HepG2 (cell line): ENCODE measurements at regions not wholly inside any gene's neighbourhood (a gene's known extent, or its start where the extent isn't known, plus 50 kb on each side); places are given as distances from the start of the nearest gene placed in this dataset.

Experiments used
- ATAC-seq: fragments of 200-7000 bp; cut with Tn5 transposase; 3 replicates; pipeline ENCODE4 v1.9.1; 2020; ENCODE audit warnings: mild to moderate bottlenecking, moderate library complexity
- BruUV-seq: library from RNA; stranded (reverse); fragments of 400-500 nt; replicated peaks from 2 replicates; lab custom pipeline; 2021; lab: Mats Ljungman, UMichigan
- CTCF ChIA-PET: fragments of 300-600 bp; formaldehyde crosslinking; extraction: SDS; loops from one replicate; lab custom pipeline; 2021; ENCODE audit warnings: low total read pairs, inconsistent platforms, low intra/inter-chr PET ratio; lab: Yijun Ruan, JAX
- POLR2A ChIA-PET: fragments of 350-600 bp; sonication (Branson Sonifier 250); formaldehyde crosslinking; loops from one replicate; lab custom pipeline; 2020; ENCODE audit warnings: antibody characterized with exemption, inconsistent platforms; lab: Yijun Ruan, JAX
- DNase-seq: peaks from one replicate; pipeline ENCODE4 v3.0.0-alpha.2; 2015; ENCODE audit warnings: low spot score
- FAIRE-seq: peaks from 3 replicates; lab custom pipeline; 2011; peaks lifted over from hg19 to GRCh38; lab: Jason Lieb, UNC
- H2AFZ ChIP-seq: one replicate; pipeline ENCODE4 v1.6.1; 2011; ENCODE audit warnings: low read length, inconsistent platforms
- H3K27ac ChIP-seq: fragments of 300-600 bp; 3 replicates; pipeline ENCODE4 v1.8.0; 2011; ENCODE audit warnings: mixed run types, mild to moderate bottlenecking, mixed read lengths, low read length, inconsistent platforms; ENCODE audit not compliant: insufficient read depth; ENCODE audit errors: extremely low read length
- H3K27me3 ChIP-seq, 2 experiments: fragments of 200-600 bp in 1 of 2; 2 replicates in 1 of 2; 3 replicates in 1 of 2; pipeline versions ENCODE4 v1.6.0 to v1.8.0; 2011; ENCODE audit warnings: low read length in 2 of 2, mild to moderate bottlenecking in 2 of 2, moderate library complexity in 2 of 2, inconsistent platforms in 1 of 2; ENCODE audit not compliant: insufficient read depth in 2 of 2, control insufficient read depth in 1 of 2
- H3K36me3 ChIP-seq, 2 experiments: fragments of 200-600 bp in 1 of 2; replicated peaks in 1 of 2; 2 replicates in 1 of 2; 3 replicates in 1 of 2; pipeline versions ENCODE4 v1.5.1 to v1.8.0; 2011; ENCODE audit warnings: low read length in 2 of 2, inconsistent platforms in 1 of 2; ENCODE audit not compliant: insufficient read depth in 2 of 2, control insufficient read depth in 1 of 2
- H3K4me1 ChIP-seq: 2 replicates; pipeline ENCODE4 v1.5.1; 2012; ENCODE audit warnings: low read length, inconsistent platforms; ENCODE audit not compliant: insufficient read depth
- H3K4me2 ChIP-seq: 2 replicates; pipeline ENCODE4 v1.6.0; 2011; ENCODE audit warnings: low read depth, low read length, inconsistent platforms
- H3K4me3 ChIP-seq, 3 experiments: fragments of 200-600 bp in 1 of 3; sonication (generic), shearing (Covaris generic) in 1 of 3; replicated peaks in 1 of 3; 2 replicates each; pipeline ENCODE4 v1.5.1; 2011 to 2016; ENCODE audit warnings: low read length in 3 of 3, inconsistent platforms in 2 of 3, low read depth in 2 of 3, mild to moderate bottlenecking in 2 of 3, control low read depth in 1 of 3, mixed read lengths in 1 of 3; ENCODE audit not compliant: insufficient read depth in 1 of 3
- H3K79me2 ChIP-seq: one replicate; pipeline ENCODE4 v1.6.1; 2011; ENCODE audit warnings: low read length, inconsistent platforms; ENCODE audit not compliant: insufficient read depth
- H3K9ac ChIP-seq: 2 replicates; pipeline ENCODE4 v1.6.0; 2011; ENCODE audit warnings: mild to moderate bottlenecking, low read depth, low read length, inconsistent platforms; ENCODE audit not compliant: insufficient read depth
- H3K9me3 ChIP-seq: 2 replicates; pipeline ENCODE4 v1.5.1; 2012; ENCODE audit warnings: mild to moderate bottlenecking, low read length
- H4K20me1 ChIP-seq: 2 replicates; pipeline ENCODE4 v1.6.0; 2011; ENCODE audit warnings: inconsistent platforms, mild to moderate bottlenecking, low read length, moderate library complexity; ENCODE audit not compliant: insufficient read depth
- E2F5 ChIP-seq: sonication (generic); formaldehyde crosslinking; conservative IDR thresholded peaks from 2 replicates; pipeline ENCODE4 v1.4.0; 2020; ENCODE audit warnings: missing genetic modification reagents
- ETV5 ChIP-seq: IDR thresholded peaks from 2 replicates; pipeline ENCODE4 v1.6.1; 2018; ENCODE audit warnings: missing biosample characterization, missing genetic modification reagents, inconsistent platforms, borderline replicate concordance
- GTF2F1 ChIP-seq: fragments of 150-350 bp; IDR thresholded peaks from 2 replicates; pipeline ENCODE4 v1.6.1; 2014; ENCODE audit warnings: low read length
- HBP1 ChIP-seq: IDR thresholded peaks from 2 replicates; pipeline ENCODE4 v1.6.1; 2016; ENCODE audit warnings: low read depth, control low read depth
- HNRNPK ChIP-seq: fragments of 200-400 bp; formaldehyde crosslinking; IDR thresholded peaks from 2 replicates; pipeline ENCODE4 v1.6.1; 2018; ENCODE audit warnings: low read length, low read depth, moderate library complexity, mild to moderate bottlenecking; ENCODE audit not compliant: poor library complexity, severe bottlenecking
- JUND ChIP-seq: sonication (generic); formaldehyde crosslinking; IDR thresholded peaks from 2 replicates; pipeline ENCODE4 v1.8.0; 2022; ENCODE audit warnings: mild to moderate bottlenecking, missing genetic modification reagents
- MAX ChIP-seq: IDR thresholded peaks from 2 replicates; pipeline ENCODE4 v1.6.1; 2012; ENCODE audit warnings: inconsistent platforms
- MEIS1 ChIP-seq: sonication (generic); formaldehyde crosslinking; IDR thresholded peaks from 2 replicates; pipeline ENCODE4 v1.9.0; 2021; ENCODE audit warnings: mild to moderate bottlenecking, missing genetic modification reagents, moderate library complexity, borderline replicate concordance
- PATZ1 ChIP-seq: sonication (generic); formaldehyde crosslinking; IDR thresholded peaks from 2 replicates; pipeline ENCODE4 v1.4.0; 2020; ENCODE audit warnings: missing genetic modification reagents
- PAWR ChIP-seq: sonication (generic); formaldehyde crosslinking; IDR thresholded peaks from 2 replicates; pipeline ENCODE4 v1.4.0; 2020; ENCODE audit warnings: missing genetic modification reagents, mild to moderate bottlenecking, borderline replicate concordance
- RARA ChIP-seq: IDR thresholded peaks from 2 replicates; pipeline ENCODE4 v1.6.1; 2016; ENCODE audit warnings: missing genetic modification reagents, missing compliant biosample characterization
- SP140L ChIP-seq: sonication (generic); formaldehyde crosslinking; IDR thresholded peaks from 2 replicates; pipeline ENCODE4 v1.4.0; 2020; ENCODE audit warnings: missing genetic modification reagents, borderline replicate concordance
- TERF1 ChIP-seq: sonication (generic); formaldehyde crosslinking; IDR thresholded peaks from 2 replicates; pipeline ENCODE4 v1.8.0; 2022; ENCODE audit warnings: mild to moderate bottlenecking, missing genetic modification reagents, moderate library complexity
- ZIK1 ChIP-seq: sonication (generic); formaldehyde crosslinking; IDR thresholded peaks from 2 replicates; pipeline ENCODE4 v1.5.0; 2020; ENCODE audit warnings: mild to moderate bottlenecking, low read depth, missing genetic modification reagents, borderline replicate concordance
- ZNF160 ChIP-seq: sonication (generic); formaldehyde crosslinking; IDR thresholded peaks from 2 replicates; pipeline ENCODE4 v1.8.0; 2022; ENCODE audit warnings: mild to moderate bottlenecking, inconsistent platforms, missing genetic modification reagents
- ZNF256 ChIP-seq: sonication (generic); formaldehyde crosslinking; conservative IDR thresholded peaks from 2 replicates; pipeline ENCODE4 v1.4.0; 2020; ENCODE audit warnings: missing genetic modification reagents
- ZNF569 ChIP-seq: sonication (generic); formaldehyde crosslinking; IDR thresholded peaks from 2 replicates; pipeline ENCODE4 v1.5.0; 2020; ENCODE audit warnings: mild to moderate bottlenecking, missing genetic modification reagents, moderate library complexity, borderline replicate concordance
- ZNF703 ChIP-seq: sonication (generic); formaldehyde crosslinking; IDR thresholded peaks from 2 replicates; pipeline ENCODE4 v1.5.1; 2020; ENCODE audit warnings: missing genetic modification reagents, mild to moderate bottlenecking, moderate library complexity, borderline replicate concordance
- ZSCAN30 ChIP-seq: sonication (generic); formaldehyde crosslinking; IDR thresholded peaks from 2 replicates; pipeline ENCODE4 v1.5.0; 2020; ENCODE audit warnings: mild to moderate bottlenecking, missing genetic modification reagents
- WGBS: methylation state at CpG from one replicate; pipeline ENCODE4 v1.1.6; 2017; ENCODE audit warnings: low lambda C conversion rate; 5-methylcytosine and 5-hydroxymethylcytosine counted together
- in situ Hi-C: cut with HindIII; loops from 2 replicates; pipeline ENCODE4 v1.10.0; 2017; ENCODE audit warnings: low pct_unique_long_range_greater_than_20kb; ENCODE audit not compliant: extremely low pct_ligation_motif_present
- intact Hi-C: fragments of 100-400 bp; cut with micrococcal nuclease; formaldehyde crosslinking; loops from one replicate; pipeline ENCODE4 v1.10.0; 2022; ENCODE audit not compliant: unreplicated experiment

GRCh38 chr5:162956570-162956969 lies 480.8 kb upstream of the CCNG1 start:
- no peak for ATAC-seq

More at GRCh38 chr5:162956570-162956969, 480.8 kb upstream of the CCNG1 start:
- Histone ChIP-seq H3K27me3 (no peaks in the 10 kb centered on the region), H4K20me1 (no peaks in the 10 kb centered on the region), H3K36me3 (no peaks in the 10 kb centered on the region), H3K79me2 (no peaks in the 10 kb centered on the region), H2AFZ (no peak overlapping the region), H3K4me3 (no peak overlapping the region), H3K9me3 (peaks cover 59% of the 10 kb centered on the region), H3K27ac (no peak overlapping the region), H3K4me1 (no peaks in the 10 kb centered on the region), H3K9ac (no peak overlapping the region), H3K4me2 (no peak overlapping the region)
- DNase-seq (no peak), FAIRE-seq (no peak)
- 0% methylated on average over 1 of the region's 1 CpG for WGBS
- ChIA-PET POLR2A (no interaction called here), CTCF (no interaction called here)
- TF ChIP-seq MEIS1 (CRISPR knock-in tag), result no peak
- TF ChIP-seq TERF1, result no peak
- TF ChIP-seq ZNF569 (CRISPR knock-in tag), result no peak
- TF ChIP-seq SP140L (CRISPR knock-in tag), result no peak
- TF ChIP-seq E2F5 (CRISPR knock-in tag), result no peak
- TF ChIP-seq PAWR (CRISPR knock-in tag), result no peak
- no peak for TF ChIP-seq ZIK1 (CRISPR knock-in tag)
- no peak for TF ChIP-seq GTF2F1
- no peak for TF ChIP-seq HNRNPK
- TF ChIP-seq ZNF256 (CRISPR knock-in tag), result no peak
- TF ChIP-seq RARA (CRISPR knock-in tag), result no peak
- no peak for TF ChIP-seq PATZ1 (CRISPR knock-in tag)
- TF ChIP-seq ZSCAN30 (CRISPR knock-in tag), result no peak
- no peak for TF ChIP-seq MAX
- no peak for TF ChIP-seq ZNF703 (CRISPR knock-in tag)
- no peak for TF ChIP-seq JUND
- TF ChIP-seq ETV5 (CRISPR knock-in tag), result no peak
- TF ChIP-seq ZNF160 (CRISPR knock-in tag), result no peak
- no peak for TF ChIP-seq HBP1
- intact Hi-C loops (no loop called here), in situ Hi-C loops (no loop called here)
- no TSS peak for BruUV-seq
